HUES48 (cell line): ENCODE measurements at regions not wholly inside any gene's neighbourhood (a gene's known extent, or its start where the extent isn't known, plus 50 kb on each side); places are given as distances from the start of the nearest gene placed in this dataset.

Source experiments
- H3K27ac ChIP-seq: one replicate; pipeline ENCODE4 v1.7.0; 2013; ENCODE audit warnings: low read depth, low read length, inconsistent platforms
- H3K27me3 ChIP-seq: 2 replicates; pipeline ENCODE4 v1.6.1; 2013; ENCODE audit warnings: mild to moderate bottlenecking, low read length; ENCODE audit not compliant: control insufficient read depth, insufficient read depth
- H3K36me3 ChIP-seq: 2 replicates; pipeline ENCODE4 v1.6.1; 2013; ENCODE audit warnings: low read length; ENCODE audit not compliant: control insufficient read depth, insufficient read depth
- H3K4me1 ChIP-seq: 2 replicates; pipeline ENCODE4 v1.6.1; 2013; ENCODE audit warnings: mild to moderate bottlenecking, low read length; ENCODE audit not compliant: control insufficient read depth, insufficient read depth
- H3K4me3 ChIP-seq: 2 replicates; pipeline ENCODE4 v1.5.1; 2013; ENCODE audit warnings: mild to moderate bottlenecking, low read depth, low read length
- H3K9ac ChIP-seq: 2 replicates; pipeline ENCODE4 v1.6.1; 2013; ENCODE audit warnings: mild to moderate bottlenecking, low read depth, low read length, moderate library complexity
- H3K9me3 ChIP-seq: 2 replicates; pipeline ENCODE4 v1.6.1; 2013; ENCODE audit warnings: low read length; ENCODE audit not compliant: control insufficient read depth, insufficient read depth

GRCh38 chr3:164521644-164522043 is 556.7 kb downstream of the SI start:
- no peak overlapping the region for H3K4me3 ChIP-seq
- H3K4me1 ChIP-seq: no peaks in the 10 kb centered on the region
- H3K9ac ChIP-seq: no peak overlapping the region
- H3K9me3 ChIP-seq: peaks cover 2% of the 10 kb centered on the region; the same call in 1 of the 2 replicates
- no peak overlapping the region for H3K27ac ChIP-seq
- no peaks in the 10 kb centered on the region for H3K27me3 ChIP-seq
- H3K36me3 ChIP-seq: no peaks in the 10 kb centered on the region

GRCh38 chr3:164521139-164521538 is 557.2 kb downstream of the SI start:
- Histone ChIP-seq H3K4me3 (no peak overlapping the region), H3K36me3 (no peaks in the 10 kb centered on the region), H3K9me3 (peaks cover 2% of the 10 kb centered on the region; the same call in 1 of the 2 replicates), H3K4me1 (no peaks in the 10 kb centered on the region), H3K27me3 (no peaks in the 10 kb centered on the region), H3K27ac (no peak overlapping the region), H3K9ac (no peak overlapping the region)

- Histone ChIP-seq H3K4me3 (no peak overlapping the region), H3K9me3 (no peaks in the 10 kb centered on the region), H3K27me3 (no peaks in the 10 kb centered on the region), H3K36me3 (no peaks in the 10 kb centered on the region), H3K9ac (no peak overlapping the region), H3K27ac (no peak overlapping the region), H3K4me1 (no peaks in the 10 kb centered on the region)
Measured at GRCh38 chr3:164515256-164515655, 563.0 kb downstream of the SI start.

- no peak overlapping the region for H3K9ac ChIP-seq
- no peaks in the 10 kb centered on the region for H3K9me3 ChIP-seq
- H3K36me3 ChIP-seq: no peaks in the 10 kb centered on the region
- no peaks in the 10 kb centered on the region for H3K27me3 ChIP-seq
- no peak overlapping the region for H3K4me3 ChIP-seq
- no peaks in the 10 kb centered on the region for H3K4me1 ChIP-seq
- no peak overlapping the region for H3K27ac ChIP-seq
Measured at GRCh38 chr3:164514576-164514975, 563.7 kb downstream of the SI start.

GRCh38 chr3:164507886-164508285 is 570.4 kb downstream of the SI start:
- Histone ChIP-seq H3K9me3 (no peaks in the 10 kb centered on the region), H3K27ac (no peak overlapping the region), H3K36me3 (no peaks in the 10 kb centered on the region), H3K4me1 (no peaks in the 10 kb centered on the region), H3K27me3 (no peaks in the 10 kb centered on the region), H3K9ac (no peak overlapping the region), H3K4me3 (no peak overlapping the region)

- Histone ChIP-seq H3K4me3 (no peak overlapping the region), H3K27ac (no peak overlapping the region), H3K9me3 (no peaks in the 10 kb centered on the region), H3K9ac (no peak overlapping the region), H3K4me1 (no peaks in the 10 kb centered on the region), H3K36me3 (no peaks in the 10 kb centered on the region), H3K27me3 (no peaks in the 10 kb centered on the region)
Measured at GRCh38 chr3:164498917-164499316, 579.4 kb downstream of the SI start.

- Histone ChIP-seq H3K4me1 (no peaks in the 10 kb centered on the region), H3K4me3 (no peak overlapping the region)
Measured at GRCh38 chr3:164488893-164489292, 589.4 kb downstream of the SI start.

GRCh38 chr3:164486150-164486549 is 592.1 kb downstream of the SI start:
- H3K9me3 ChIP-seq: no peaks in the 10 kb centered on the region
- no peaks in the 10 kb centered on the region for H3K36me3 ChIP-seq
- no peak overlapping the region for H3K9ac ChIP-seq
- no peaks in the 10 kb centered on the region for H3K27me3 ChIP-seq
- no peak overlapping the region for H3K4me3 ChIP-seq
- no peak overlapping the region for H3K27ac ChIP-seq
- H3K4me1 ChIP-seq: no peaks in the 10 kb centered on the region

More at GRCh38 chr3:164488893-164489292, 589.4 kb downstream of the SI start:
- H3K36me3 ChIP-seq: no peaks in the 10 kb centered on the region
- no peaks in the 10 kb centered on the region for H3K9me3 ChIP-seq
- no peak overlapping the region for H3K9ac ChIP-seq
- no peak overlapping the region for H3K27ac ChIP-seq
- H3K27me3 ChIP-seq: no peaks in the 10 kb centered on the region

GRCh38 chr3:164479978-164480377 is 598.3 kb downstream of the SI start:
- Histone ChIP-seq H3K4me3 (no peak overlapping the region), H3K27ac (no peak overlapping the region), H3K9ac (no peak overlapping the region), H3K27me3 (no peaks in the 10 kb centered on the region), H3K36me3 (no peaks in the 10 kb centered on the region), H3K4me1 (no peaks in the 10 kb centered on the region), H3K9me3 (no peaks in the 10 kb centered on the region)

GRCh38 chr3:164479406-164479805 is 598.9 kb downstream of the SI start:
- H3K4me3 ChIP-seq: no peak overlapping the region
- H3K27me3 ChIP-seq: no peaks in the 10 kb centered on the region
- no peak overlapping the region for H3K27ac ChIP-seq
- H3K9ac ChIP-seq: no peak overlapping the region
- H3K9me3 ChIP-seq: no peaks in the 10 kb centered on the region
- H3K4me1 ChIP-seq: no peaks in the 10 kb centered on the region
- no peaks in the 10 kb centered on the region for H3K36me3 ChIP-seq

- no peak overlapping the region for H3K27ac ChIP-seq
- no peak overlapping the region for H3K9ac ChIP-seq
- H3K4me1 ChIP-seq: no peaks in the 10 kb centered on the region
- no peaks in the 10 kb centered on the region for H3K9me3 ChIP-seq
- no peak overlapping the region for H3K4me3 ChIP-seq
- H3K36me3 ChIP-seq: no peaks in the 10 kb centered on the region
- no peaks in the 10 kb centered on the region for H3K27me3 ChIP-seq
Measured at GRCh38 chr3:164478323-164478722, 600.0 kb downstream of the SI start.

GRCh38 chr3:164477403-164477802 is 600.9 kb downstream of the SI start:
- H3K27ac ChIP-seq: no peak overlapping the region

More at GRCh38 chr3:164477403-164477802, 600.9 kb downstream of the SI start:
- Histone ChIP-seq H3K4me1 (no peaks in the 10 kb centered on the region), H3K36me3 (no peaks in the 10 kb centered on the region), H3K4me3 (no peak overlapping the region), H3K27me3 (no peaks in the 10 kb centered on the region), H3K9ac (no peak overlapping the region), H3K9me3 (no peaks in the 10 kb centered on the region)
